Activated CD4-positive, CD25-positive, alpha-beta regulatory T cell treated with anti-CD3 and anti-CD28 coated beads, Interleukin-2, amount 50 U/mL, for 72 hours (primary cell): ENCODE measurements at regions not wholly inside any gene's neighbourhood (a gene's known extent, or its start where the extent isn't known, plus 50 kb on each side); places are given as distances from the start of the nearest gene placed in this dataset.
"Not testable (repeated sequence)": the region's sequence is repeated elsewhere in the genome, so short reads cannot be mapped to it uniquely, and the experiment has no call there.

Source experiments
- DNase-seq: peaks from one replicate; pipeline ENCODE4 v3.0.0; 2021

DNA sequence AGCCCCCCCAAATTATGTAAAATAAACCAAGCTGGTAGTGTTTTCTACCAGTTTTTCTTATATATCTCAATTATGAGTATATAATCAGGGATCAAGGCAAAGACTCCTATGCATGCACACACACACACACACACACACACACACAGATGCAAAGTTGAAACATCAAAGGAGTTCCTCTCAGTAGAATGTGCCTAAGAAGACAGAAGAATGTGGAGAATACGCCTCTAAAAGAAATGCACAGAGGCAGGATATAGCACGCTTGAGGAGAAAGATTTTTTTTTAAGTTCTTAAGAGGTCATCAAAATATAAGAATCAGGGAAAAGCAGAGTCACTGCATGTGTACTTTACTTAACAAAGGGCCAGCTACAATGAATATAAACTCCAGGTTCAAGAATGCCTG is 138.2 kb upstream of the CLEC14A start:
- no peak for DNase-seq

DNA sequence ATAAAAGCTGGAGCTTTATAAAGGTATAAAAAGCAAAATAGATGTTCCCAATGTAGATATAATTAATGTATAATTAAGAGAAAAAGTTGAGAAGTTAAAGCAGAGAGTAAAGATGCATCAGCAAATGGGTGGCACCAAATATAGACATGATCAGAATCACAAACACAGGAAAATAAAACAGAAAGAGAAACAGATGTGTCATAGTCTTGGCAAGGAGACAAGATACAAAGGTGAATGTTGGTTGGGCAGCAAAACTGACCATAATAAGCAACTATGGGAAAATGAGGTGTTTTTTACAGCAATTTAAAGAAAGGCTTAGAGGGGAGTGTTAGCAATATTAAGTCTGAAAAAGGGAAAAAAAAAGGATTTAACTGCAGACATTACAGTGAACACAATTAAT is 135.4 kb upstream of the CLEC14A start:
- no peak for DNase-seq

DNA sequence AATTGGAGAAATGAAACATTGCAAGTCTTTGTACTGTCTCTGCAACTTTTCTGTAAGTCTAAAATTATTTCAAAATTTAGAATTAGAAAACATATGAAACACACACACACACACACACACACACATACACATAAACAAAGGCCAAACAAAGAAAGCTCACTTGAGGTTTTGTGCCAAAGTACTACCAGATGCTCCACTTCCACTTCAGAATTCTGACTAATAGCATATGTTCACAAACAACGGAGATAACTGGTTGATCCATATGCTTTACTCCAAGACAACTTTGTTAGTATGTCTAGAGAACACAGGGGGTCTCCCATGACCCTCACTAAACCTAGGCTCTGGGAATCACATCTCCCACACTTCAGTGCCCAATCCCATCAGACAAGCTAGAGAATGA is 133.8 kb upstream of the CLEC14A start:
- no peak for DNase-seq

DNA sequence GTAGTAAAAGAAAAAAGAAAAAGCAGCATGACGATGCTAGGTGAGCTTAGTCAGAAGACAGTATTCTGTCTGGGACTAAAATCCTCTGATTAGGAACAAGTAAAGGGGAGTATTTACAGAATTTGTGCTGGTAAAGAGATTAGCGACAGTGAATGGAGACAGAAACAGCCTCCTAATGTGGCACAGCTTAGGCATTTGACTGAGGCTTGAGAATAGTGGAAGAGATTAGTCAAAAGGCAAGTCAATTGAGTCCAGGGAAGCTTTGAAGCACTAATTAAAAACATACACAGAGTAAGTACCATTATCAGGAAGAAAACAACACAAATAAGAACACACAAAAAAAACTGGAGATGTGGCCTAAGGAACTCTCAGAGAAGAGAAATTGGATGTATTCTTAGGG is 131.9 kb upstream of the CLEC14A start:
- DNase-seq = no peak

GRCh38 chr14:38385836-38386235 is 129.9 kb upstream of the CLEC14A start:
- DNase-seq = no peak

DNA sequence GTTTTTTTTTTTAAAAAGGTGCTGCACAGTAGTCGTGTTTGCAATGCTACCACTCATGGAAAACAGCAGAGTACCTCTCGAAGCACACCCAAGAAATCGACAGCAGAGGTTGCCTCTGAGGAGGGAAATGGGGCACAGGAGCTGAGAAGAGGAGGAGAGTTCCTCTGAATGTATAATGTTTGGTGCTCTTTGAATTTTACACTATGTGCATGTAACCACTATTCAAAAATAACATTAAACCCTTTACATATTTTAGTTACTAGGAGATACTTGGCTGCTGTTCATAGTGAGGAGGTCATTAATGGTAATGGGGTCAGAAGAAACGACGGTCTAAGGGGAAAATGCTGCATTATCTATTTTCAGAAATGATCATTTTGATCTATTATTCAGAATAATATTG is 129.4 kb upstream of the CLEC14A start:
- DNase-seq = no peak

DNA sequence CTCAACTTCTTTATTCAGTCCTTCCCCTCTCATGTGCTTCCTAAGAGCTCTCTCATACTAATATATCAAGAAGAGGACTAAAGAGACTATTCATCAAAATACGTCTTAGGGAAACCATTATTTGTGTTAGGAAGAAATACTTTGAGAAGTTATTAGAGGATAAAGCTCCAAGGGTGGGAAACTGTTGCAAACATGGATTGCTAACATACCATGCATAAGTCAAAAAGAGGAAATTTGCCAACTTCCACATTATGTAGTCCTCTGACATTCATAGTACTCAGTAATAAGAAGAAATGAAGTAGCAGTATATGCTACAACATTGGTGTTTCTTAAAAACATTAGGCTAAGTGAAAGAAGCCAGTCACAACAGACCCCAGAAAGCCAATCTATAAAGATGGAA is 128.8 kb upstream of the CLEC14A start:
- no peak for DNase-seq

GRCh38 chr14:38367922-38368321 is 112.0 kb upstream of the CLEC14A start:
- DNase-seq = no peak

DNA sequence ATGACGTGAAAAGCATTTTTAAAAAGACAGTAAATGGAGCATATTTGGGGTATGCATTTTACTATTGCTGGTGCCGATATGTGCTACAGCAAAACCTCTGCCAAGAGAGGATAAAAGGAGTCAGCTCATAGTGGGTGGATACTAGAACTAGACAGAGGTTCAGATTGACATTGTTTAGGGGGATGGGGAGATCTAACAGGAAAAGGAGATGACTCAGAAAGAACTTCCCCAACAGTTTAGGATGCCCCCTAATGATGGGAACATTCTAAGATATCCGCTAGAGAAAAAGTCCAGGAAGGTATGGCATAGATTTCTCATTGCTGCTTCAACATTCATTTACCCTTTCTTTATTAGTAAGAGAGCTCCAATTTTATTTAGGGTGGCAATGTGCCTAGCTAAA is 110.5 kb upstream of the CLEC14A start:
- no peak for DNase-seq

DNA sequence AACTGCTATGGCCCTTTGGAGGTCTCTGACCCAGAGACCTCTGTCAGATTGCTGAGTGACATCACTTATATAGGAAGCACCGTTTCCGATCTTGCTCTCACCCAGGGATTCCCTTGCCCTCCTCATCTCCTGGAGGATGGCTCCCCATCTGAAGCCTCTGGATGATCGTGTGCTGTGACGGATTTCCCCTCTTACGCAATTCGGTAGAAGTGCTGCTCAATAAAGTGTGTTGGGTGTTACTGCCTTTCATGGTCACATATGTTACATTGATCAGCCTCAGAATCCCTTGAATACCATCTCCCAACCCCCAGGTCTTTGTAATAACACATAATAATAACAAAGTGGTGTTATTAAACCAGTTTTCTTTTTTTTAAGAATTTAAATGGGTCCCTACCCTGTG is 107.3 kb upstream of the CLEC14A start:
- DNase-seq = no peak

DNA sequence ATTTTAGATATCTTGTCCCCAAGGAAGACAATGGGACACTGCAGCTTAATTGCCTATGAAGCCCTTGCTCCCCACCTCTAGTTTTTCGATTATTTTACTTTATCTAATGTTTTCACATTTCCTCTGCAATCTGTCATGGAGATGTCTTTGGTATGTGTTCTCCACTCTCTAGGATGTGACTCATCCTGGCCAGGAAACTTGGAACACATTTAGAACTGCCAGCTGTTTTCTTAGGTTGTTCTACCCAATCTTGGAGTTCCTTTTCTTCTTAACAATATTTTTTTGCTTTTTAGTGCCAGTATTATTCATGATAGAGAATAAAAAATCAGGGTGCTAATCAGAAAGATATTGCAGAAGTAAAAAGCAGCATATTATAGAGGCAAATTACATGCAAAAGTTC is 101.7 kb upstream of the CLEC14A start:
- DNase-seq = no peak

DNA sequence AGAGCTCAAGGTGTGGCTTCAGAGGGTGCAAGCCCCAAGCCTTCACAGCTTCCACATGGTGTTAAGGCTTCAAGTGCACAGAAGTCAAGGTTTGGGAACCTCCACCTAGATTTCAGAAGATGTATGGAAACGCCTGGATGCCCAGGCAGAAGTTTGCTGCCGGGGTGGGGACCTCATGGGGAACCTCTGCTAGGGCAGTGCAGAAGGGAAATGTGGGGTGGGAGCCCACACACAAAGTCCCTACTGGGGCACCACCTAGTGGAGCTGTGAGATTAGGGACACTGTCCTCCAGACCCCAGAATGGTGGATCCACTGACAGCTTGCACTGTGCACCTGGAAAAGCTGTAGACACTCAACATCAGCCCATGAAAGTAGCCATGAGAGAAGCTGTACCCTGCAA is 99.6 kb upstream of the CLEC14A start:
- not testable (repeated sequence) for DNase-seq

- no peak for DNase-seq
Measured at GRCh38 chr14:38350102-38350501, 94.2 kb upstream of the CLEC14A start.

GRCh38 chr14:38342803-38343202 is 86.9 kb upstream of the CLEC14A start:
- no peak for DNase-seq

- no peak for DNase-seq
Measured at GRCh38 chr14:38339696-38340095, 83.8 kb upstream of the CLEC14A start.

- DNase-seq = no peak
Measured at GRCh38 chr14:38336298-38336697, 80.4 kb upstream of the CLEC14A start.

DNA sequence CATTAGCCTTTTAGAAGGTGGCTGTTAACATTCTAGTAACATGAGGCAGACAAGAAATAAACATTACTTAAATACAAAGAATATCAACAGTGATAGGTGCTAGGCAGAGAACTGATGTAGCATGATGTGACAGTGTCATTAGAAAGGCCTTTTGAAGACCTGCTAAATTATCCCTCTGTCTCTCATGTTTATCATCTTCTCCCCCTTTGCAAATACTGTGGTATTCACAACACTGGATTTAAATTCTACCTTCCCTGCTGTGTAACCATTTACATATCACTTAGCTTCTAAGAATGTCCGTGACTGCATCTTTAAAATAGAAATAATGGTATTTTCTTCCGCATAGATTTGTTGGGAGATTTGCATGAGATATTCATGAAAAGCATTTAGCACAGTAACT is 74.4 kb upstream of the CLEC14A start:
- DNase-seq = no peak

- no peak for DNase-seq
Measured at GRCh38 chr14:38329246-38329645, 73.4 kb upstream of the CLEC14A start.

GRCh38 chr14:38316922-38317321 is 61.0 kb upstream of the CLEC14A start:
- DNase-seq = no peak

GRCh38 chr14:38311655-38312054 is 55.8 kb upstream of the CLEC14A start:
- no peak for DNase-seq

- DNase-seq = no peak
Measured at GRCh38 chr14:38310420-38310995, 54.6 kb upstream of the CLEC14A start.

DNA sequence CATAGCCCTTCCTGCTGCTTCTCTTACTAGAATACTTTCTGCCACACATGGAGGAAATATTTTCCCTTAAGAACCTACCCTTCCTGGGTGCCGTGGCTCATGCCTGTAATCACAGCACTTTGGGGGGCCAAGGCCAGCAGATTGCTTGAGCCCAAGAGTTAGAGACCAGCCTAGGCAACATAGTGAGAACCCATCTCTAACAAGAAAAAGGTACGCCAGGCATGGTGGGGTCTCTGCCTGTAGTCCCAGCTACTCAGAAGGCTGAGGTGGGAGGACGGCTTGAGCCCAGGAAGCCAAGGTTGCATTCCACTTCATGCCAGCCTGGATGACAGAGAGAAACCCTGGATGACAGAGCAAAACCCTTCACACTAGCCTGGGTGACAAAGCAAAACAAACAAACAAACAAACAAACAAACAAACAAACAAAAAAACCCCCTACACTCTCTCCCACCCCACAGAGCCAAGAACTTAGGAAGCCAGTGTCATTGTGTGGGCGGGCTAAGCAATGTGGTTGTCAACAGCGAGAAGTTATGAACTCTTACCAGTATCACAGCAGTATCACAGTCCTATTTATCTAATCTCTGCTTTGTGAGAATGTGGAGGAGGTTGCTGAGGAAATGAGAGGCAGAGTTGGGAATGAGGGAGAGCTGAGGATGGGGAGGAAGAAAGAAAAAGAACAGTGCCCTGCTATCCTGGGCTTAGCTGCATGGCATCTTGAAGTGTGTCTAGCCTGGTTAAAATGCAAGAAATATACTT is 53.8 kb upstream of the CLEC14A start:
- DNase-seq = no peak
